Suprapubic skin (tissue), 4 donors: ENCODE measurements at regions not wholly inside any gene's neighbourhood (a gene's known extent, or its start where the extent isn't known, plus 50 kb on each side); places are given as distances from the start of the nearest gene placed in this dataset.

Experiments used
- EP300 ChIP-seq: sonication (generic); formaldehyde crosslinking; IDR thresholded peaks from one replicate; pipeline ENCODE4 v1.6.1; 2017; ENCODE audit warnings: antibody characterized with exemption
- POLR2A ChIP-seq, 2 donors: fragments of 450-650 bp; IDR thresholded peaks; one replicate each; pipeline ENCODE4 v1.6.1; 2017; ENCODE audit warnings: antibody characterized with exemption in 2 of 2, mild to moderate bottlenecking in 2 of 2, moderate library complexity in 2 of 2
- POLR2AphosphoS5 ChIP-seq, 3 donors: sonication (generic); formaldehyde crosslinking; IDR thresholded peaks; one replicate each; pipeline ENCODE4 v1.6.1; 2017; ENCODE audit warnings: antibody characterized with exemption in 3 of 3
- TF ChIP-seq, protein P1 (sequence below), 2 donors: fragments of 200-600 bp in 1 of 2; fragments of 450-650 bp in 1 of 2; sonication (generic) in 1 of 2; IDR thresholded peaks; one replicate each; pipeline ENCODE4 v1.5.1; 2016 to 2019; ENCODE audit warnings: antibody characterized with exemption in 2 of 2, mild to moderate bottlenecking in 1 of 2, moderate library complexity in 1 of 2

DNA sequence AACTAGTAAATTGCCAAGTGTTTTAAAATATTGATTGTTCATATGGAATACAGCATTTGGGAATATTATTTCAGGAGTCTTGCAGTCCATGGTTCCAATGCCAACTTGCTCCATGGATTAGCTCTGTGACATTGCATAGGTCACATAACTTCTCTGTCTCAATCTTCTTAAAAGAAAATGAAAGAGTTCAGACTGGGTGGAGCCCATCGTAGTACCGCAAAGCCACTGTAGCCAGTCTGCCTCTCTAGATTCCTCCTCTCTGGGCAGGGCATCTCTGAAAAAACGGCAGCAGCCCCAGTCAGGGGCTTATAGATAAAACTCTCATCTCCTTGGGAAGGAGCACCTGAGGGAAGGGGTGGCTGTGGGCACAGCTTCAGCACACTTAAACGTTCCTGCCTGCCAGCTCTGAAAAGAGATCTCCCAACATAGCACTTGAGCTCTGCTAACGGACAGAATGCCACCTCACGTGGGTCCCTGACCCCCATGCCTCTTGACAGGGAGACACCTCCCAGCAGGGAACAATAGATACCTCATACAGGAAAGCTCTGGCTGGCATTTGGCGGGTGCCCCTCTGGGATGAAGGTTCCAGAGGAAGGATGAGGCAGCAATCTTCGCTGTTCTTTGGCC lies 168.8 kb upstream of the CNTN4 start:
- TF ChIP-seq, protein P1, sequence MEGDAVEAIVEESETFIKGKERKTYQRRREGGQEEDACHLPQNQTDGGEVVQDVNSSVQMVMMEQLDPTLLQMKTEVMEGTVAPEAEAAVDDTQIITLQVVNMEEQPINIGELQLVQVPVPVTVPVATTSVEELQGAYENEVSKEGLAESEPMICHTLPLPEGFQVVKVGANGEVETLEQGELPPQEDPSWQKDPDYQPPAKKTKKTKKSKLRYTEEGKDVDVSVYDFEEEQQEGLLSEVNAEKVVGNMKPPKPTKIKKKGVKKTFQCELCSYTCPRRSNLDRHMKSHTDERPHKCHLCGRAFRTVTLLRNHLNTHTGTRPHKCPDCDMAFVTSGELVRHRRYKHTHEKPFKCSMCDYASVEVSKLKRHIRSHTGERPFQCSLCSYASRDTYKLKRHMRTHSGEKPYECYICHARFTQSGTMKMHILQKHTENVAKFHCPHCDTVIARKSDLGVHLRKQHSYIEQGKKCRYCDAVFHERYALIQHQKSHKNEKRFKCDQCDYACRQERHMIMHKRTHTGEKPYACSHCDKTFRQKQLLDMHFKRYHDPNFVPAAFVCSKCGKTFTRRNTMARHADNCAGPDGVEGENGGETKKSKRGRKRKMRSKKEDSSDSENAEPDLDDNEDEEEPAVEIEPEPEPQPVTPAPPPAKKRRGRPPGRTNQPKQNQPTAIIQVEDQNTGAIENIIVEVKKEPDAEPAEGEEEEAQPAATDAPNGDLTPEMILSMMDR (IDR thresholded peaks at IDR 0.05): no peak
- TF ChIP-seq POLR2A (IDR thresholded peaks at IDR 0.05) (no peak), POLR2AphosphoS5 (IDR thresholded peaks at IDR 0.05) (no peak), EP300 (no peak)
